Left ventricle myocardium inferior (tissue), 1 donor: ENCODE measurements at regions not wholly inside any gene's neighbourhood (a gene's known extent, or its start where the extent isn't known, plus 50 kb on each side); places are given as distances from the start of the nearest gene placed in this dataset.

Source experiments
- DNase-seq: peaks from one replicate; pipeline ENCODE4 v3.0.0-alpha.2; 2020
- H3K27ac ChIP-seq: fragments of 200-600 bp; replicated peaks from 2 replicates; pipeline ENCODE4 v1.8.0; 2021
- H3K27me3 ChIP-seq: fragments of 200-600 bp; 2 replicates; pipeline ENCODE4 v1.8.0; 2021; ENCODE audit warnings: low read depth
- H3K36me3 ChIP-seq: fragments of 200-600 bp; 2 replicates; pipeline ENCODE4 v1.8.0; 2021
- H3K4me1 ChIP-seq: fragments of 200-600 bp; 2 replicates; pipeline ENCODE4 v1.8.0; 2021
- H3K4me3 ChIP-seq: fragments of 200-600 bp; 2 replicates; pipeline ENCODE4 v1.8.0; 2021; ENCODE audit warnings: mild to moderate bottlenecking, moderate library complexity
- H3K9me3 ChIP-seq: fragments of 200-600 bp; replicated peaks from 2 replicates; pipeline ENCODE4 v1.8.0; 2021
- intact Hi-C: fragments of 100-400 bp; cut with micrococcal nuclease; formaldehyde crosslinking; loops from one replicate; pipeline ENCODE4 v1.11.0; 2022
- TF ChIP-seq, protein P1 (sequence below): fragments of 200-600 bp; IDR thresholded peaks from 2 replicates; pipeline ENCODE4 v1.8.0; 2021; ENCODE audit warnings: antibody characterized with exemption, mild to moderate bottlenecking, borderline replicate concordance
- donor health status: DM: no; HTN: yes; CAD: no; lungs with severe emphysema.

DNA sequence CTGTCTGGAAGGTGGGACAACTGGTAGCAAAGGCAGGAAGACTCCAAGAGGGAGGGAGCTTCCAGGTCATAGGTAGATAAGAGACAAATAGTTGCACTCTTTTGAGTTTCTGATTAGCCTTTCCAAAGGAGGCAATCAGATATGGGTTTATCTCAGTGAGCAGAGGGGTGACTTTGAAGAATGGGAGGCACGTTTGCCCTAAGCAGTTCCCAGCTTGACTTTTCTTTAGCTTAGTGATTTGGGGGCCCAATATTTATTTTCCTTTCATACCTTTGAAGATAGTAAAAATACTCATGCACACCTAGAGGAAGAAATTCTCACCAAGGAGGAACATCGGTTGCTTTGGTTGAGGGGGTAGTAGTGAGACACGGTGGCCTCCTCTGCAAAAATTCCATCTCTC lies 212.1 kb upstream of the SVIL start:
- TF ChIP-seq, protein P1, sequence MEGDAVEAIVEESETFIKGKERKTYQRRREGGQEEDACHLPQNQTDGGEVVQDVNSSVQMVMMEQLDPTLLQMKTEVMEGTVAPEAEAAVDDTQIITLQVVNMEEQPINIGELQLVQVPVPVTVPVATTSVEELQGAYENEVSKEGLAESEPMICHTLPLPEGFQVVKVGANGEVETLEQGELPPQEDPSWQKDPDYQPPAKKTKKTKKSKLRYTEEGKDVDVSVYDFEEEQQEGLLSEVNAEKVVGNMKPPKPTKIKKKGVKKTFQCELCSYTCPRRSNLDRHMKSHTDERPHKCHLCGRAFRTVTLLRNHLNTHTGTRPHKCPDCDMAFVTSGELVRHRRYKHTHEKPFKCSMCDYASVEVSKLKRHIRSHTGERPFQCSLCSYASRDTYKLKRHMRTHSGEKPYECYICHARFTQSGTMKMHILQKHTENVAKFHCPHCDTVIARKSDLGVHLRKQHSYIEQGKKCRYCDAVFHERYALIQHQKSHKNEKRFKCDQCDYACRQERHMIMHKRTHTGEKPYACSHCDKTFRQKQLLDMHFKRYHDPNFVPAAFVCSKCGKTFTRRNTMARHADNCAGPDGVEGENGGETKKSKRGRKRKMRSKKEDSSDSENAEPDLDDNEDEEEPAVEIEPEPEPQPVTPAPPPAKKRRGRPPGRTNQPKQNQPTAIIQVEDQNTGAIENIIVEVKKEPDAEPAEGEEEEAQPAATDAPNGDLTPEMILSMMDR = no peak
- intact Hi-C loops = no loop called here
- H3K27ac ChIP-seq = no peak overlapping the region
- no peaks in the 10 kb centered on the region for H3K36me3 ChIP-seq
- no peaks in the 10 kb centered on the region for H3K27me3 ChIP-seq
- H3K4me1 ChIP-seq = peaks cover 27% of the 10 kb centered on the region
- peaks cover 11% of the 10 kb centered on the region for H3K9me3 ChIP-seq
- no peak overlapping the region for H3K4me3 ChIP-seq
- no peak for DNase-seq

DNA sequence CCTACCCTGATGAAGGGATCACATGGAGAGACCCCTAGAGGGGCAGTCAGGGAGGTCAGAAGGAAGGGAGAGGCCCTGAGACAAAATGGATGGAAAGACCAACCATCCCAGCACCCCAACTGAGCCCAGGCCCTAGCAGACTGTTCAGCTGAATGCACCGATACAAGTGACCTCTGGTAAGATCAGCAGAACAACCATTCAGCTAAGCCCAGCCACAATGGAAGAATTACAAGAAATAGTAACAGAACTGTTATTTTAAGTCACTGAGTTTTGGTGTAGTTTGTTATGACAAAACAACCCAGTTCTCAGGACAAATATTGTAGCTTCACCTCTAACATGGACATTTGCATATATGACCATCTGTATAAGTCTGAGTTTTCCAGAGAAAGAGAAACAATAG lies 210.4 kb upstream of the SVIL start:
- peaks cover 39% of the 10 kb centered on the region for H3K4me1 ChIP-seq
- no peak for DNase-seq
- H3K4me3 ChIP-seq = no peak overlapping the region
- no peaks in the 10 kb centered on the region for H3K27me3 ChIP-seq
- H3K36me3 ChIP-seq = no peaks in the 10 kb centered on the region
- H3K9me3 ChIP-seq = peaks cover 11% of the 10 kb centered on the region
- intact Hi-C loops = no loop called here
- TF ChIP-seq, protein P1 = no peak
- H3K27ac ChIP-seq = no peak overlapping the region

DNA sequence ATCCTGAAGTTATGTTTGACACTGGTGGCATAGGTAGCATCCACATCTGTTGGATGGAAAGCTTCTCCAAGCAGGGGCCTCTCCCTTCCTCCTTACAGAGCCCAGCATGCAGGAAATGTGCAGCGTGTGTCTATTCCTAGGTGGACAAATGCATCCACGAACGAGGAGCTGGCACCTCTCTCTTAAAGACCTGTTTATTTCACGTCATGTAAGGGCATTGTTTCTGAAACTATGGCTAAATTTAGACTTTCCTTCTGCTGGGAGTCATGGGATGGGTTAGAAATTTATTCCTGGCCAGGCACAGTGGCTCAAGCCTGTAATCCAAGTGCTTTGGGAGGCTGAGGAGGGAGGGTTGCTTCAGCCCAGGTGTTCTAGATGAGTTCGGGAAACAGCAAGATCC lies 208.4 kb upstream of the SVIL start:
- Histone ChIP-seq H3K9me3 (peaks cover 11% of the 10 kb centered on the region), H3K27ac (peak overlapping the region; percentile 91), H3K27me3 (no peaks in the 10 kb centered on the region), H3K4me1 (peaks cover 45% of the 10 kb centered on the region), H3K4me3 (peak overlapping the region; percentile 60), H3K36me3 (no peaks in the 10 kb centered on the region)
- no peak for DNase-seq
- intact Hi-C loops = no loop called here
- TF ChIP-seq, protein P1 = no peak

DNA sequence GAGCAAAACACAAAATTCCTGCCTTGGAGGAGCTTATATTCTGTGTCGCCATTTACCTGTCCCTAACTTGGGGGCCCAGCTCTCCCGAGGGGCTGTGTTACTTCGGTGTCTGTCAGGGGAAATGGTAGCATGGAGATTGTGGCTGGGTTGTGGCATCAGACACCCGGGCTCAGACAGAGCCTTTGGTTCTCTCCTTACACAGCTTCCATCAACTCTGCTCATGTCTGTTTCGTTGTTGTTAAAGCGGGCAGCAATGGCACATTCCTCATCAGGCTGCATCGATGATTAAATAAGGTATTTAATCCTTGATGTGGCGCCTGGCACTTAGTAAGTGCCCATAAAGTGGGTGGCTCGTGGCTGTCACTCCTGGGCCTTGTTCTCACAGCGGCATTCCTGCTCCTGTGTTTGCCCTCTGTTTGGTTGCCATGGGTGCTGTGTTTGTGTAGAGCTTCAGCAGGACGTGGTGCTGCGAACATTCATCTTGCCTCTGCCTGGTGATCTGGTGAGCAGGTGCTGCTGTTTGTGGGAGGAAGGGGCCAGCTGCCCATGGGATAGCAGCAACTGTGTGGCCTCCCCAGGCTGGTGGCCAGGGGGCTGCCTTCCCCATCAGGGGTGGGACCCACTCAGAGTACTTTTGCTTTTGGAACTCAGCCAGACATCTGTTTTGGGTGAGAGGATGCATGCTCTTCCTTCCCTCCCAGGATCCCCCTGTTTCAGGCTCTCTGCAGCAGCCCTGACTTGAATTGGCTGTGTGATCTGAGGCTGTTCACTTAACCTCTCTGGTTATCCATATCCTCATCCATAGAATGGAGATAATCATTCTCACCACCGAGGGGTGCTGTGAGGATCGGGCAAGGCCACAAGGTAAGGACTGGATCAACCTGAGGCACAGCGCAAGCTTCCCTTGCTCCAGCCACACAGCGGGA lies 207.2 kb upstream of the SVIL start:
- intact Hi-C loops = no loop called here

DNA sequence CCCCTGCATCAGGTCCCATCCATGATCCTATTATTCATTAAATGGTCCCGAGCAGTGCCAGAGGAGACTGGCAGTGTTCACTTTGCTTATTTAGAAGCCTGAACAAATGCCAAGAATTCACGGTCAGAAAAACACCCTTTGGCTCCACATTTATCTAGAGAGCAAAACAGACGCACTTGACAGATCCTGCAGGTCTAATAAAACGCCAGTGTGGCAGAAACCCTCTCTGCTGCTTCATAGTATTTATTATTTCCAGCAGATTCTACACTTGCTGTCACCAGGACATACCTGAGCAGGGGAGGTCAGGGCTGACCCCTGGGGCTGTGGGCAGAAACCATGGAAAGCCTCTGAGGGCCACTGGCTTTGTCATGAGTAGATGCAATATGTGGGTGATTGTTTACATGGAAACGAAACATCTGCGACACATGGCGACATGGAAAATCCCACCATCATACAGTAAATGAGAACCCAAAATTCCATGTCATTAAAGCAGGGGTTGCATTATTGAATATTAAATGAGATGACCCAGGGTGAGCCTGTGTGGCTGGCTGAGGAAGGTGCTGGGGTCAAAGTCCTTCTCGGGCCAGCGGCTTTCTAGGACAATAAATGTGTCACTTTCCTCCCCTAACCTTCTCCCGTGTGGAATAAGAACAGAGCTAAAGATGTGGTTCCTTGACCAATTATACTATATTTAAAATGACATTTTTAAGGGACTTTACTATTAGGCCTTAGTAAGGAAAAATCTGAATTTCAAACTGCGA lies 205.9 kb upstream of the SVIL start:
- intact Hi-C loops = no loop called here
- Histone ChIP-seq H3K27me3 (no peaks in the 10 kb centered on the region), H3K36me3 (no peaks in the 10 kb centered on the region), H3K4me3 (peak overlapping the region; percentile 37), H3K4me1 (peaks cover 66% of the 10 kb centered on the region), H3K27ac (peak overlapping the region; percentile 91), H3K9me3 (peaks cover 11% of the 10 kb centered on the region)
- TF ChIP-seq, protein P1 = no peak
- DNase-seq = no peak

More for the DNA sequence above, 207.2 kb upstream of the SVIL start:
- peak overlapping the region; percentile 60 for H3K4me3 ChIP-seq
- peaks cover 11% of the 10 kb centered on the region for H3K9me3 ChIP-seq
- H3K27me3 ChIP-seq = no peaks in the 10 kb centered on the region
- TF ChIP-seq, protein P1 = no peak
- no peaks in the 10 kb centered on the region for H3K36me3 ChIP-seq
- peak; percentile 70 for DNase-seq
- peak overlapping the region; percentile 91 for H3K27ac ChIP-seq
- peaks cover 54% of the 10 kb centered on the region for H3K4me1 ChIP-seq
